ENCODE measurements at regions not wholly inside any gene's neighbourhood (a gene's known extent, or its start where the extent isn't known, plus 50 kb on each side); places are given as distances from the start of the nearest gene placed in this dataset.

- TF ChIP-seq CTCF (IDR thresholded peaks at IDR 0.05) (no peak), POLR2AphosphoS5 (IDR thresholded peaks at IDR 0.05) (no peak), POLR2A (IDR thresholded peaks at IDR 0.05) (no peak), EP300 (IDR thresholded peaks at IDR 0.05) (no peak)
Measured at GRCh38 chr1:90186506-90187322, 191.8 kb downstream of the ZNF326 start.
